Renal cortical epithelial cell (primary cell): ENCODE measurements at regions not wholly inside any gene's neighbourhood (a gene's known extent, or its start where the extent isn't known, plus 50 kb on each side); places are given as distances from the start of the nearest gene placed in this dataset.
A peak's percentile ranks its signal among the peaks of the same experiment; 100 is the strongest.

Source experiments
- DNase-seq: peaks from one replicate; pipeline ENCODE4 v3.0.0-alpha.2; 2011; ENCODE audit warnings: low read depth

DNA sequence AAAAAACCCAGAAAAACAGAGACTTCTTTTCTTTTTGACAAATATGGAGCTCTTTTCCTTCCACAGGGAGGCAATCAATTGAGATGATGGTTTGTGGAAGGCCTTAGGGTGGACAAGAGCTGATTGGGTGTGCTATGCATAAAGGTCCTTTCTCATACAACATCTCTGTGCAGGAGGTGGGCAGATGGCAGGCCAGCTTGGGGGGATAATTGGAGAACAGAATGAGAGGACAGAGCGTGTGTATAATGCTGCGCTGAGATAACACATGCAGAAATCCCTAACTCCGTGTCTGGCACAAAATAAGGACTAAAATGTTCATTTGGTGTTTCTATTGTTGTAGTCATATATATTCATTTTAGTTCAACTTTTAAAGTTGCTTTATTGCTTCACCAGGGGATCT is 159.0 kb upstream of the MEF2C start:
- DNase-seq, result no peak

DNA sequence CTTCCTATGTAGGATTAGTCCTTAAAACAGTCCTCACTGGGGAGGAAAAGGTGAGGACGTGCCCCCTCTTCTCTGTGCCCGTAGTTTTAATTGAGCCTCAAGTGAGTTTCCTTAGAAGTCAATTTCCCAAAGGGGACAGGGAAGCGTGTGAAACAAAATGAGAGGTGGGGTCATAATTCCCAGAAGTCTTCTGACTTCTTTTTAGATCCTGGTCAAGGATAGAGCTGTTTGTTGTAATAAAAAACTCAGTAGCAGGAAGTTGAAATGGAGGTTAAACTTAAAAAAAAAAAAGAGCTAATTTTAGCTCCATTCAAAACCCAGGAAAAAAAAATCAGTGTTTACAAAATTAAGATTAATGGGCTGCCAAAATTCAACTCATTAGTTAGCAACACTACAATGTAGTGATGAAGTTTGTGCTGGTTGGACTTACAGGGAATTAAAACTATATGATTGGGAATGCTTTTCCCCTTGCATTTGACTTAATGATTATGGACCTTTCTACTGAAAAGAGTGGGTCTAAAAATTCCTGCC is 158.3 kb upstream of the MEF2C start:
- DNase-seq, result no peak

DNA sequence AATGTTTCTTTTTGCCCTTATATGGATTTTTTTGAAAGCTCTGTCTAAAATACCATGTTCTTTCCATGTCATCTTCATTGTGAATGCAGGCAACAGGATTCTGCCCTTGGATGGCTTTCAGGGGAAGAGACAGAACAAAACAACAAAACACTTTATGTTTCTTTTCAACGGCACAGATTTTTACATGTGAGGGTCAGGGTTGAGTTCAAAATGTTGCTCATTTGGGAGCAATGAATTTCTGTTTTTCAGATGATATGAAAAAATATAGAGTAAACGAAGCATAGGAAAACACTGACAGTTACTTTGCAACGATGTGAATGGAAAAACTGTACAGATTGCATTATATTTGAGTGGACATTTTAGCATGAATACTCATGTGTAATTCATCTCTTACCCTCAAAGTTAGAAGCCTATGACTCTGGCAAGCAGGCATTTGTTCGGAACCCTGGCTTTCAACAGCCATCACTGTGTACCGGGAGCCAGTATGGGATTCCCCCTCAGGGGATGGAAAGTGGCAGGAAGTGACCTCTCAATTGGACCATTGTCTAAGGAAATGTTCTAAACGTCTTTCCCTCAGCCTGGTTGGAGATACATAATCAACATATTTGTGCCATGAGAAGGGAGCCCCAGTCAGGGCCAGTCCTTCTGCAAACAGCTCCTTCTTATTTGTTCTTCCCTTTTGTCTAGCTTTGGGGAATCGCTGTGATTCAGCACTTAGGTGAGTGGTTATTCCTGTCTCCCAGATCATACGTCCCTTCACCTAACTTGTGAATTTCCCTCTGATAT is 153.9 kb upstream of the MEF2C start:
- peak; percentile 15 for DNase-seq

DNA sequence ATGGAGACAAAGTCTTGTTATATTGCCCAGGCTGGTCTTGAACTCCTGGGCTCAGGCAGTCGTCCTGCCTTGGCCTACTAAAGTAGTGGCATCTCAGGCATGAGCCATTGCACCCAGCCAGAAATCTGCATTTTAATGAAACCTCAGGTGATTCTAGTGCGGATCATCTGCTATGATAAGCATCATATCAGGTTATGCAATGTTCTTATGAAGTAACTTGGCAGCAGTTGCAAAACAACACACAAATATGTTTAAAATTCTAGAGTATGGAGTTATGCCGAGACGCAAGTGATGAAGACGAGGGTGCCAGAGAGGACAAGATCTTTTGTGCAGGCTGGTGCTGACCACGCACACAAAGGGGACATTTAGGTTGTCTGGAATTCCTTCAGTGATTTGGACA is 153.2 kb upstream of the MEF2C start:
- no peak for DNase-seq

DNA sequence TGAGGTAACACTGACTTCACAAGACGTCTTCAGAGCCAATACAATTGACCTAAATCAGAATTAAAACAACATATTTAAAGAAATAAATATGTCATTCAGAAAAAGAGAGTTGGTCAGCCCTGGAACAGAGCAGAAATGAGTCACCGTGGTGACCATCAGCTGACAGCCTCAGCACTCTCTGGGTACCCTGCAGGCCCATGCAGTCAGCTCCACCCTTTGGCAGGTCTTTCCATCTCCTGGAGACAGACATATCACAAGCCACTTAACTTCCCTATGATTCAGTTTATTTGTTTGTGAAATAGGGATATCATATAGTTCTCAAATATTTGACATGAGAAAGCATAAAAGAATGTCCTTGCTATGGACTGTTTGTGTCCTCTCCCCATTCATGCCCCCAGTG is 151.6 kb upstream of the MEF2C start:
- DNase-seq, result peak; percentile 37

DNA sequence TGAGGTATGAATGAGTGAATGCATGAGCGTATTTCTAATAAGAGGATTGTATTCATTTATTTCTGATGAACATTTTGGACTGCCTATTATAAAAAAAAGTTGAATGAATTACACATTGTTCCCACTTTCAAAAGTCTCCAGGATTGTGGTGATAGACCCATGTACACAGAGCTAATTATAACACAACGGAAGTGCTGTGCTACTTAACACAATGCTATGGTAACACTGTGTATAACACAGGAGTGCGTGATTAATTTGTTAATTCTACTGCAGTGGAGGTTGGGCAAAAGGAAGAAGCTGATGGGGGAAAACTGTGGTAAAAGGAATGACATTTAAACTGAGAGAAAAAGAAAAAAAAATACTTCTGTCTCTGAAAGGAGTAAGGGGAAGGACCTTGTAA is 147.8 kb upstream of the MEF2C start:
- no peak for DNase-seq

DNA sequence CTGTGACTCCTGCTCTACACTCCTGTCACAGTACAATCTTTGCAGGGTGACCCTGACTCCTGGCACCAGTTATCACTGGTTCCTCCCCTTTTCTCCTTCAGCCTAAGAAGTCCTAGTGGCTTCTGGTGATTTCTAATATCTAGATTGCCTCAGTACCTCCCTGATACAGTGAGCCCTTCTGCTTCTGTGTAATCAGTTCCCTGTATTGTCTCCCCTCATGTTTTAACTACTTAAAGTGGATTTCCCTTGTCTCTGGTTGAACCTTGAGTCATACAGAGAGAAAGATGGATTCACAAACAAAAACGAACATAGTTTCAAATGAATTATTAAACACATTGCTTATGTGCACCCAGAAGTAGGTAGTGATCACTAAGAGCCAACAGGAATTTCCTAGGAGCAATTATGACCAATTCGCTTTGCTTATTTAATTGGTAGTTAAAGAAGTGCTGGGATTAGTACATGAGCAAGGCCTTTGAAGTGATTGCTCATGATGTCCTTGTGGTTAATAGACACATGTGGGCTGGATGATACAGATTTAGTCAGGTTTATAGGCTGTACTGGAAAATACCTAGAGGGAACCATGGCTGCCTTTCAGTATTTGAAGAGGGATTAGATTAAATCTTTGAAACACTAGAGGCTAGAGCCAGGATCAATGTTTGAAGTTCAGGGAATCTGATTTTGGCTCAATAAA is 145.8 kb upstream of the MEF2C start:
- peak; percentile 63 for DNase-seq

DNA sequence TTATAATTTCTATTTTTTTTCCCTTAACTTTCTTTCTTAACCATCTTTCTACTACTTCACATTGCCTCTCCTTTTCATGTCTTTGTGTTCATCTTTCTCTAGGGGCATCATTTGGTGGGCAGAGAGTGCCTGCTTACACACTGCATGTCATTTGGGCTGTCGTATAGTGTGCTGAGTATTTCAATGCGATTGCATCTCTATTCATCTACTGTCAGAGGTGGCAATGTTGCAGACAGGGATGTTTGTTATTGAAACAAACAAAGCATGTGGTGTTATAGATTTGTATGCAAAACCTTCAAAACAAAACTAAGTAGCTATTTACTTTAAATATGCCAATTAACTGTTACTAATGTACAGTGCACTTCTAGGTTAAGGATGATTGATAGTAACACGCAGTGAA is 141.1 kb upstream of the MEF2C start:
- DNase-seq, result no peak

DNA sequence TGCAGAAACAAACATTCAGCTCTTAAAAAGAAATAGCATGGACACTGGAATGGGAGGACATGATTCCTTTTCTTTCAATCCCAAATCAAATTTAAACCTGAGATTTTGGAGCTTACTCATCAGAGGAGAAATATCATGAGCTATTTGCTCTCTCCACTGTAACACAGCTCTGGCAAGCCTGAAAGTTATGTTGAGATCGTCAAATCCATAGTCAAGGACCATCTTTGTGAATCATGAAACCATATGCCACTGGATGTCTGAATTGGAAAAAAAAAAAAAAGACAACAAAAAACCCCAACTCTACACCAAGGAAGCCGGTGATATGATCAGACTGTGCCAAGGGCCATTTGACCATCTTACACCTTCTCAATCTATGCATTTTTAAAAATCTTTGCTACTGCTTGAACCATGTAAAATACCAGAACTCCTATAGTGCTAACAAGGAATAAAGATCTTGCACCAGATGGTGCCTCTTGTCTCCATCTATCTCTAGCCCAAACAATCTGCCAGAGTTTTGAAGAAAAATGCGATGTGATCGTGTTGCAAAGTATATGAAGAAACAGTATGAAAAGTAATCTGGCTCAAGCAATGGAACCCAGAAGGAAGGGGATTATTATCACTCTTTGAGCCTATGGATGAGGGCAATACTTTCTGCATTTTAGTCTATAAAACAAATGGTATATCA is 138.1 kb upstream of the MEF2C start:
- DNase-seq, result no peak

DNA sequence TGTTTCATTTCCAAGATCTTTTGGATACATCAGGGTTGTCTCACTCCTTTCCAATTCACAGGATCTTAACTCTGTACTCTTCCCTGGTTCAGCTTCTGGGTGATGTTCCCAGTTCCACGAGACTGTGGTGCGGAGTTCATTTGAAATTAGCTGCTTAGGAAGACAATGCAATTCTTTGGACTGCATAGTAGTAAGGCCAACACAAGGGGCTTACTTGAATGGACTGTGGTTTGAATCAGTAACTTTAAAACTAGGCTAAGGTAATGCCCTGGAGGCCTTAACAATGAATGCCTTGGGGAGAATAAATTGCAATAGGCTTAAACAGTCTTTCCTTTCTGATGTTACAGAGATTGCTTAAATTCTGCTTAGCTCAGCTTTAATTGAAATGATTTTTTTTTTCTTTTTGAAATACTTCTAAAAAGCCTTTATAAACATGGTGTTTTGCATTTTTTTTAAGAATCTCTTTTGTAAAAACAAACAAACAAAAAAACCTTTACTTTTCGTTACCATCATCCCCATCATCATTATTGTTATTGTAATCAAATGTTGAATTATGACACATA is 133.8 kb upstream of the MEF2C start:
- DNase-seq, result no peak

DNA sequence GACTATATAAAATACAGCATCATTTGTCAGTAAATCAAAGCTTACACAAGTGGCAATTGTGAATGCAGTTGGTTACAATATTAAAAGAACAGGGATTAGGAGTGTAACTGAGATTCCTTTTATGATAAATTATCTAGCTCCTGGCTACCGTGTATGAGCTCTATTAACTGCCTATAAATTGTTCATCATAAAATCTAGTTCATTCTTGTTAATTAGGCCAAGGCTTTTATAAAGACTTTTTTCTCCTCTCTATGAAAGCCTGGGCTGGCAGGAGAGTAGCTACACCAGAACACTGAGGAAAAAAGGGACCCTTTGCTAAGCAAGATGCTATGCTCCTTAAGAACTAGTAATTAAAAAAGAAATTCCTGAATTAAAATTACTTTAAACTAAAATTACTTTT is 132.4 kb upstream of the MEF2C start:
- DNase-seq, result no peak

DNA sequence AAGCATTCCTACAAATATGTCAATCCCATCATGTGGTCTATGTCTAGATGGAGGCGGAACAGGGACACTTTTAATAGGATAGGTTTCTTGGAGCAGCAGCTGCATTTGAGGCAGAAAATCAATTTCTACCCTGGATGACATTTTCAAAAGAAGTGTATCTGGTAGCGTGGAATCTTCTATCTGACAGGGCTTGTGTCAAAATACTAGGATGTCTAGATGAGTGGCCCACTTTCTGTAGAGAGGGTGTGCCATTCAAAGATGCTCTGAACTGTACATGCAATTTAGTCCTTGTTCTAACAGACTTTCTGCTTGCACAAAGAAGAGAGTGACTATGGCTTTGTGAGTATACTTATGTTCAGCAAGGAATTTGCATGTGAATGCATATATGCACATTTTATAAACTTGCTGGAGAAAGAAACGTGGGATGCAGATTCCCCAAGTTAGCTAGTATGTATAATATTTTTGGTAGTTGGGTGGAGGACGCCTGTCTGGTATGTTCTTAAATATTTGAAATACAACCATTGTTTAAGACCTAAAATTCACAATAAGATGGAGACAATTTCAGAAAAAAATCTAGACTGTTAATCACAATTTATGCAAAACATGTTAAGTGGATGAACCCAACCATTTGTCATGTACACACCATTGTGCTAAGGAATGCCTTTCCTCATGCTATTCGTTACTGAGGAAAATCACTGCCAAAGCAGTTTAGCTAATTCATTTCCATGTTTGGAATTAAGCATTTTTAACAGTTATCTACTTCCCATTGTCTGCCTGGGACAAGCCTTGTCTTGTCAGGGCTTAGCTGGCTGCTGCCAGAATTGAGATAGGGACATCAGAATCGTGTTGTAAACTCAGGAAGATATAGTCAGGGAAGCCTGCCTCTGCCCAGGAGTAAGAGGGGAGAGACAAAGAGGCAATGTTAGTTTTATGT is 129.1 kb upstream of the MEF2C start:
- DNase-seq, result no peak

DNA sequence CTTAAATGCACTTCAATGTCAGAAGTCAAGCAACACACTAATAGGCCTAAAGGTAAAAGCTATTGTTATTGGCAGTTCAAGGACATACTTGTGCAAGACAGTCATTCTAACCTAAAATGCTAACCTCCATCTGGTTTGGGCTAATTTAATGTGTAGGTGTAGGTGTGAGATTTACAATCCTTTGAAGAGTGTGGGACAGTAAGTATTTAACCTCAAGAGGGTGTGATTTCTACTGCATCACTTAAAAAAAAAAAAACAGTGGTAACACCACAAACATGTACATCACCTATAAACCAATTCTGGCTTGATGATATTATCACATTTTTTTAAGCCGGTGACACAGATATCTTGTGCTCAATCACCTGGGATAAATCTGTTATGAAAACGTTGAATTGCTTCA is 127.5 kb upstream of the MEF2C start:
- DNase-seq, result no peak

DNA sequence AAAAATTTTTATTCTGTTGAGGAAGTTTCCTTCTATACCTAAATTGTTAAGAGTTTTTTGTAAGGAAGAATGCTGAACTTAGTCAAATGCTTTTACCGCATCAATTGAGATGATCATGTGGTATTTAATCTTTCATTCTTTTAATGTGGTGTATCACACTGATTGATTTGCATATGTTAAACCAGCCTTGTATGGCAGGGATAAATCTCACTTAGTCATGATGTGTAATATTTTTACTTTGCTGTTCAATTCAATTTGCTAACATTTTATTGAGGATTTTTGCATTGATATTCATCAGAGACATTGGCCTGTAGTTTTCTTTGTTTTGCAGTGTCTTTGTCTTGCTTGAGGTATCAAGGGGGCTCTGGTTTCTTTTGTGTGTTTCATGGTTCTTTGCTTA is 125.3 kb upstream of the MEF2C start:
- DNase-seq, result no peak

DNA sequence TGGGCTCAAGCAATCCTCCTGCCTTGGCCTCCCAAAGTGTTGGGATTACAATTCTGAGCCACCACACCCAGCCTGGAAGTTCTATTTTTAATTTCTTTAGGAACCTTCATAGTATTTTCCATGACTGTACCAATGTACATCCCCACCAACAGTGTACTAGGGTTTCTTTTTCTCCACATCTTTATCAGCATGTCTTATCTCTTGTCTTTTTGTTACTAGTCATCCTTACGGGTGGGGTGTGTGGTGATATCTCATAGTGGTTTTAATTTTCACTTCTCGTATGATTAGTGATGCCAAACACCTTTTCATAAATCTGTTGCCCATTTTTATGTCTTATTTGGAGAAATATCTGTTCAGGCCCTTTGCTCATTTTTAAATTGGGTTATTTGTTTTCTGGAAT is 123.0 kb upstream of the MEF2C start:
- DNase-seq, result no peak

DNA sequence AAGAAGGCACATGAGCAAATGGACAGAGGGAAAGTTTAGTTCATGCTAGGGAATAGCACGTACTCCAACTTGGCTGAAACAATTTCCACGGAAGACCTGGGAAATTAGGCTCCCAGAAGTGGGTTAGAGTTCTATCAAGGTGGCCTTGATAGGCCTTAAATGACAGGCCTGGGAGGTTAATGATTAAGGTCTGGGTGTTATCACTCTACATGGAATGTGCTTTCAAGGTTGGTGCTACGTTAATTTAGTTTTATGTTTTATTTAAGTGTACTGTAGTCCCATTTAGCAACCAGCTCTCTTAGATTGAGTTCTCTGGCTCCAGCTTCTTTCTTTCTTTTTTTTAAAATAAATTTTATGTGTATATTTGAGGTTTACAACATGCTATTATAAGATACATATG is 121.4 kb upstream of the MEF2C start:
- no peak for DNase-seq

DNA sequence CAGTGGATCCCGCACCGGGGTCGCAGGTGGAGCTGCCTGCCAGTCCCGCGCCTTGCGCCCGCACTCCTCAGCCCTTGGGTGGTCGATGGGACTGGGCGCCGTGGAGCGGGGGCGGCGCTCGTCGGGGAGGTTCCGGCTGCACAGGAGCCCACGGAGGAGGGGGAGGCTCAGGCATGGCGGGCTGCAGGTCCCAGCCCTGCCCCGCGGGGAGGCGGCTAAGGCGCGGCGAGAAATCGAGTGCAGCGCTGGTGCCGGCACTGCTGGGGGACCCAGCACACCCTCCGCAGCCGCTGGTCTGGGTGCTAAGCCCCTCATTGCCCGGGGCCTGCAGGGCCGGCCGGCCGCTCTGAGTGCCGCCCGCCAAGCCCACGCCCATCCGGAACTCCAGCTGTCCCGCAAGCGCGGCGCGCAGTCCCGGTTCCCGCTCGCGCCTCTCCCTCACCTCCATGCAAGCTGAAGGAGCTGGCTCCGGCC is 120.6 kb upstream of the MEF2C start:
- no peak for DNase-seq

DNA sequence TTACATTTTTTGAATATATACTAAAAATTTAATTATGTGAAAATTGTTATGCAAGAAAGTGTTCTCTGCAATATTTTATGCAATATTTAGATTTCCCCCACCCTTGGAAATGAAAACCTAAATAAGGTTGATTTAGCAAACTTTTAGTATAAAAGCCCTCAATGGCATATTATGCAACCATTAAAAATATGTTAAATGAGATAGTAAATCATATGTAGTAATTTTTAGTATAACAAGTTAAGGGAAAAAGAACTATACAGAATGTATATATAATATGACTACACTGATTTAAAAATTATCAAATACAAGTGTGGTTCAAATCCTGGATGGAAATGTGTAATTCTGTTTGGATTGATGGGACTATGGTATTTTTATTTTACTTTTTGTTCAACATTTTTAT is 116.9 kb upstream of the MEF2C start:
- no peak for DNase-seq

DNA sequence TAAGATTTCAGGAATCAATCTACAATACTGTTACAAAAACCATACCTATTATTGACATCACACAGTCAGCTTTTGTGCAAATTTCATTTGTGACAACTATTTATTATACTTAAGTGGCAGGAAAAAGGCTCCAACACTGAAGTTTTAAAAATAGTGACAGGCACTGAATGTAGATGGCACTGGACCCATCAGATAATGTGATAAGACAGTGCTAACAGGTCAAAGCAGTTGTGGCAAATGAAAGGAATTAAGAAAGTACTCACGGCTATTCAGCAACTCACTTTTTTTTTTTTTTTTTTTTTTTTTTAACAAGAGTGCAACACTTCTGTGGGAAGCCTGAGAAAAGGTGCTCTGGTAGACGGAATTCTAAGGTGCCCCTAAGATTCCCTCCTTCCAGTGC is 115.0 kb upstream of the MEF2C start:
- no peak for DNase-seq

DNA sequence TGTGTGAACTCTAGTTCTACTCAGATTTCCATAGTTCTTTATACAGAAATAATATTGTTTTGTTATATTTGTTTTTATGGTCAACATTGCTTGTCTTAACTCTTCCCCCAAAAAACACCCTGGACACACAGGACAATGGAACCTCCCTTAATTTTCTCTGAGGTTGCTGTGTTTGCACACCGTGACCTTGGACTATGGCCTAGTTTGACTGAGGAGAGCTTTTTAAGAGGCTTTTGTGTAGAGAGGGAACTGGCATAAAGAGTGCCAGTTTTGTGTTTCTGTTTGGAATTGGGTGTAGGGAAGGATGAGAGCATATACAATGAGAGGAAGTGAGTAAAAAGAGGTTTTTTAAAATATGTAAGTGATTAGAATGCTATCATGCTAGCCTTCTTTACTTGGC is 101.1 kb upstream of the MEF2C start:
- DNase-seq, result no peak

DNA sequence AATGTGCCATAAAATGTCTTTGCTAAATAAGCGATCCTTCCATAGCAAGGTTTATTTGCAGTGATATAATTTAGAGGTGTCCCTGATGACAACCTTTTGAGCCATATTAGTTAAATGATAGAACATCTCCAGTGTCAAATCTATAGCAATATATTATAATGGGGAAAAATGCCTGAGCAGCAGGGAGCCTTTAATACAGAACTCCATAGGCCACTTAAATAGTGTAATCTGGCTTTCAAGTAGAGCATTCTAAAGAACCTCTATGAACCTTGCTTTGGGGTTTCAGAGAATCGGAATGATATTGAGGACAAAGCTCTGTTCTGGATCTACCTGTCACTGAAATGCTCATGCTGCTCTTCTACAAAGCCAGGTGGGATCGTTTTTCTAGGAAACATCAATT is 96.7 kb upstream of the MEF2C start:
- no peak for DNase-seq
